PC-3 (cell line): ENCODE measurements at regions not wholly inside any gene's neighbourhood (a gene's known extent, or its start where the extent isn't known, plus 50 kb on each side); places are given as distances from the start of the nearest gene placed in this dataset.

Source experiments
- ATAC-seq: fragments of 200-7000 bp; cut with Tn5 transposase; 2 replicates; pipeline ENCODE4 v1.9.1; 2020; ENCODE audit warnings: mild to moderate bottlenecking, moderate library complexity
- BruUV-seq: library from RNA; stranded (reverse); fragments of 400-500 nt; replicated peaks from 2 replicates; lab custom pipeline; 2021; lab: Mats Ljungman, UMichigan
- CTCF ChIA-PET: fragments of 300-600 bp; sonication (Branson Sonifier 250); formaldehyde crosslinking; loops from one replicate; lab custom pipeline; 2022; ENCODE audit warnings: antibody characterized with exemption; lab: Charles Lee
- POLR2A ChIA-PET: fragments of 300-600 bp; sonication (Branson Sonifier 250); formaldehyde crosslinking; loops from one replicate; lab custom pipeline; 2022; ENCODE audit warnings: antibody characterized with exemption; ENCODE audit not compliant: unreplicated experiment; lab: Charles Lee
- DNase-seq: peaks from one replicate; pipeline ENCODE4 v3.0.0-alpha.2; 2015
- H2AFZ ChIP-seq: fragments of 300-600 bp; sonication (generic); 2 replicates; pipeline ENCODE4 v1.6.0; 2016; ENCODE audit warnings: antibody characterized with exemption, low read length
- H3F3A ChIP-seq: fragments of 300-600 bp; sonication (generic); one replicate; pipeline ENCODE4 v1.6.0; 2017; ENCODE audit warnings: antibody characterized with exemption, low read length, control low read depth, mild to moderate bottlenecking; ENCODE audit not compliant: unreplicated experiment
- H3K27ac ChIP-seq: fragments of 300-600 bp; sonication (generic); 2 replicates; pipeline ENCODE4 v1.5.1; 2016; ENCODE audit warnings: mild to moderate bottlenecking, low read length
- H3K27me3 ChIP-seq: fragments of 300-600 bp; sonication (generic); 2 replicates; pipeline ENCODE4 v1.6.1; 2016; ENCODE audit warnings: low read length, mixed read lengths
- H3K36me3 ChIP-seq: fragments of 300-600 bp; sonication (generic); 2 replicates; pipeline ENCODE4 v1.6.1; 2016; ENCODE audit warnings: low read depth, mixed run types, low read length, mixed read lengths
- H3K4me1 ChIP-seq: fragments of 300-600 bp; sonication (generic); 2 replicates; pipeline ENCODE4 v1.5.1; 2016; ENCODE audit warnings: low read length; ENCODE audit not compliant: insufficient read depth
- H3K4me2 ChIP-seq: fragments of 300-600 bp; sonication (generic); 2 replicates; pipeline ENCODE4 v1.6.0; 2016; ENCODE audit warnings: low read length
- H3K4me3 ChIP-seq: fragments of 300-600 bp; sonication (generic); 2 replicates; pipeline ENCODE4 v1.5.1; 2016; ENCODE audit warnings: mild to moderate bottlenecking, low read length, mixed read lengths
- H3K79me2 ChIP-seq: fragments of 300-600 bp; sonication (generic); 2 replicates; pipeline ENCODE4 v1.6.1; 2017; ENCODE audit warnings: low read length, mixed read lengths
- H3K9ac ChIP-seq: fragments of 300-600 bp; sonication (generic); 2 replicates; pipeline ENCODE4 v1.6.0; 2016; ENCODE audit warnings: mild to moderate bottlenecking, low read length
- H3K9me2 ChIP-seq: fragments of 300-600 bp; sonication (generic); replicated peaks from 2 replicates; pipeline ENCODE4 v1.6.1; 2016; ENCODE audit warnings: mixed run types, low read length, mixed read lengths
- H3K9me3 ChIP-seq: fragments of 300-600 bp; sonication (generic); 2 replicates; pipeline ENCODE4 v1.6.1; 2016; ENCODE audit warnings: low read length, mixed read lengths
- H4K20me1 ChIP-seq: fragments of 300-600 bp; sonication (generic); 2 replicates; pipeline ENCODE4 v1.6.1; 2016; ENCODE audit warnings: low read length, mixed read lengths
- EZH2 ChIP-seq: fragments of 300-600 bp; sonication (generic); IDR thresholded peaks from one replicate; pipeline ENCODE4 v1.6.1; 2017; ENCODE audit warnings: antibody characterized with exemption, mild to moderate bottlenecking, low read length; ENCODE audit not compliant: unreplicated experiment
- EZH2phosphoT487 ChIP-seq: fragments of 300-600 bp; sonication (generic); IDR thresholded peaks from 2 replicates; pipeline ENCODE4 v1.6.1; 2018; ENCODE audit warnings: mild to moderate bottlenecking, antibody characterized with exemption, low read length, borderline replicate concordance
- intact Hi-C: fragments of 100-400 bp; cut with micrococcal nuclease; formaldehyde crosslinking; loops from 2 replicates; pipeline ENCODE4 v1.9.0; 2023
- TF ChIP-seq, protein P1 (sequence below): fragments of 300-600 bp; sonication (generic); conservative IDR thresholded peaks from 2 replicates; pipeline ENCODE4 v1.5.1; 2017; ENCODE audit warnings: antibody characterized with exemption, low read depth, mild to moderate bottlenecking, low read length

DNA sequence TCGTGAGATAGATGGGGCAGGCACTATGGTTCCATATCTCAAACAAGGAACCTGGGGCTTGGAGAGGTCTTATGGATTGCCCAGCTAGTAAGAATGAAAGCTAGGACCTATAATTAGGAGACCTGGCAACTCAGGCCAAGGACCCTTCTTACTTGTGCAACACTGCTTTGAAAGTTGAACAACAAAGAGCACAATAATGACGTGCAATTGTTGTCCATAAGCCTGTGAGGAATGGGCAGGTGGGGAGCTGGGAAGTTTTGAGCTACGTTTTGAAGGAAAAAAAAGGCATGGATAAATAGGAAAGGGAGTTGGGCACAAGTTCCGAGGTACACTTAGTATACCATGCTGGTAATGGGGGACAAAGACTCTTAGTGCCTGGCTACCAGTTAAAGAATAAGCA, 104.3 kb downstream of the HS3ST3B1 start:
- DNase-seq (no peak), ATAC-seq (no peak)
- POLR2A ChIA-PET = no interaction called here
- H3K79me2 ChIP-seq = no peaks in the 10 kb centered on the region
- no peaks in the 10 kb centered on the region for H3F3A ChIP-seq
- no peaks in the 10 kb centered on the region for H3K4me1 ChIP-seq
- BruUV-seq = no TSS peak
- intact Hi-C loops = no loop called here
- CTCF ChIA-PET = no interaction called here
- no peaks in the 10 kb centered on the region for H3K9me3 ChIP-seq
- H2AFZ ChIP-seq = no peak overlapping the region
- no peak overlapping the region for H3K27ac ChIP-seq
- H3K9me2 ChIP-seq = no peaks in the 10 kb centered on the region
- H3K4me2 ChIP-seq = no peak overlapping the region
- 0 out of 2 replicates have a peak, but pooled peaks cover 9% of the 10 kb centered on the region for H3K27me3 ChIP-seq
- H3K36me3 ChIP-seq = no peaks in the 10 kb centered on the region
- TF ChIP-seq EZH2 (no peak), EZH2phosphoT487 (no peak)
- TF ChIP-seq, protein P1, sequence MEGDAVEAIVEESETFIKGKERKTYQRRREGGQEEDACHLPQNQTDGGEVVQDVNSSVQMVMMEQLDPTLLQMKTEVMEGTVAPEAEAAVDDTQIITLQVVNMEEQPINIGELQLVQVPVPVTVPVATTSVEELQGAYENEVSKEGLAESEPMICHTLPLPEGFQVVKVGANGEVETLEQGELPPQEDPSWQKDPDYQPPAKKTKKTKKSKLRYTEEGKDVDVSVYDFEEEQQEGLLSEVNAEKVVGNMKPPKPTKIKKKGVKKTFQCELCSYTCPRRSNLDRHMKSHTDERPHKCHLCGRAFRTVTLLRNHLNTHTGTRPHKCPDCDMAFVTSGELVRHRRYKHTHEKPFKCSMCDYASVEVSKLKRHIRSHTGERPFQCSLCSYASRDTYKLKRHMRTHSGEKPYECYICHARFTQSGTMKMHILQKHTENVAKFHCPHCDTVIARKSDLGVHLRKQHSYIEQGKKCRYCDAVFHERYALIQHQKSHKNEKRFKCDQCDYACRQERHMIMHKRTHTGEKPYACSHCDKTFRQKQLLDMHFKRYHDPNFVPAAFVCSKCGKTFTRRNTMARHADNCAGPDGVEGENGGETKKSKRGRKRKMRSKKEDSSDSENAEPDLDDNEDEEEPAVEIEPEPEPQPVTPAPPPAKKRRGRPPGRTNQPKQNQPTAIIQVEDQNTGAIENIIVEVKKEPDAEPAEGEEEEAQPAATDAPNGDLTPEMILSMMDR = no peak
- no peak overlapping the region for H3K9ac ChIP-seq
- H4K20me1 ChIP-seq = no peaks in the 10 kb centered on the region
- no peak overlapping the region for H3K4me3 ChIP-seq
